Upper lobe of left lung (tissue), 4 donors: ENCODE measurements at regions not wholly inside any gene's neighbourhood (a gene's known extent, or its start where the extent isn't known, plus 50 kb on each side); places are given as distances from the start of the nearest gene placed in this dataset.

Experiments
- CTCF ChIP-seq, 6 experiments: fragments of 450-650 bp in 4 of 6; fragments of 200-600 bp in 2 of 6; sonication (generic) in 2 of 6; IDR thresholded peaks; one replicate each; pipeline ENCODE4 v1.5.1; 2016 to 2019; ENCODE audit warnings: antibody characterized with exemption in 6 of 6
- EP300 ChIP-seq, 4 donors: sonication (generic); formaldehyde crosslinking; IDR thresholded peaks; one replicate each; pipeline ENCODE4 v1.5.1; 2017; ENCODE audit warnings: antibody characterized with exemption in 4 of 4, control low read depth in 2 of 4
- POLR2A ChIP-seq, 4 donors: fragments of 450-650 bp; IDR thresholded peaks; one replicate each; pipeline ENCODE4 v1.5.1; 2016 to 2017; ENCODE audit warnings: antibody characterized with exemption in 4 of 4, mild to moderate bottlenecking in 2 of 4
- POLR2AphosphoS5 ChIP-seq, 2 donors: sonication (generic); formaldehyde crosslinking; IDR thresholded peaks; one replicate each; pipeline ENCODE4 v1.5.1; 2017; ENCODE audit warnings: antibody characterized with exemption in 2 of 2

- TF ChIP-seq CTCF (IDR thresholded peaks at IDR 0.05), result no peak
- no peak for TF ChIP-seq POLR2A (IDR thresholded peaks at IDR 0.05)
- no peak for TF ChIP-seq EP300 (IDR thresholded peaks at IDR 0.05)
- TF ChIP-seq POLR2AphosphoS5 (IDR thresholded peaks at IDR 0.05), result no peak
Observed at GRCh38 chrX:150211988-150212387, 151.1 kb upstream of the MAMLD1 start.
